ENCODE measurements at regions not wholly inside any gene's neighbourhood (a gene's known extent, or its start where the extent isn't known, plus 50 kb on each side); places are given as distances from the start of the nearest gene placed in this dataset.

- 88 to 91% (median 90%) methylated on average over 5 of the region's 5 CpGs for WGBS, 3 donors
- Histone ChIP-seq H3K27ac (no peak overlapping the region), H3K27me3 (no peaks in the 10 kb centered on the region), H3K9me3 (no peaks in the 10 kb centered on the region), H3K36me3 (no peaks in the 10 kb centered on the region), H3K4me1 (ENCODE audit: insufficient read depth) (no peaks in the 10 kb centered on the region), H3K4me3 (no peak overlapping the region)
- intact Hi-C loops (cut with DNase I): no loop called here
- TF ChIP-seq POLR2A (IDR thresholded peaks at IDR 0.05) (no peak), CTCF (IDR thresholded peaks at IDR 0.05) (no peak), EP300 (IDR thresholded peaks at IDR 0.05) (no peak)
- no peak for DNase-seq
Measured at GRCh38 chr19:30162718-30163117, 209.5 kb upstream of the ZNF536 start.

- H3K4me3 ChIP-seq: no peak overlapping the region
- WGBS, 3 donors: 68 to 76% (median 69%) methylated on average over 7 of the region's 7 CpGs
- intact Hi-C loops (cut with DNase I): no loop called here
- no peak overlapping the region for H3K27ac ChIP-seq
- no peaks in the 10 kb centered on the region for H3K4me1 ChIP-seq (ENCODE audit: insufficient read depth)
- DNase-seq: no peak
- H3K36me3 ChIP-seq: no peaks in the 10 kb centered on the region
- TF ChIP-seq EP300 (IDR thresholded peaks at IDR 0.05): no peak
- no peak for TF ChIP-seq POLR2A (IDR thresholded peaks at IDR 0.05)
- no peak for TF ChIP-seq CTCF (IDR thresholded peaks at IDR 0.05)
- H3K9me3 ChIP-seq: no peaks in the 10 kb centered on the region
- H3K27me3 ChIP-seq: no peaks in the 10 kb centered on the region
Measured at GRCh38 chr19:30163663-30164062, 208.5 kb upstream of the ZNF536 start.

- H3K36me3 ChIP-seq: no peaks in the 10 kb centered on the region
- no peaks in the 10 kb centered on the region for H3K9me3 ChIP-seq
- H3K27ac ChIP-seq: no peak overlapping the region
- intact Hi-C loops (cut with DNase I): no loop called here
- TF ChIP-seq POLR2A (IDR thresholded peaks at IDR 0.05) (no peak), CTCF (IDR thresholded peaks at IDR 0.05) (no peak), EP300 (IDR thresholded peaks at IDR 0.05) (no peak)
- H3K4me1 ChIP-seq (ENCODE audit: insufficient read depth): no peaks in the 10 kb centered on the region
- no peak for DNase-seq
- WGBS, 3 donors: 90 to 91% (median 90%) methylated on average over 10 of the region's 10 CpGs
- H3K4me3 ChIP-seq: no peak overlapping the region
- no peaks in the 10 kb centered on the region for H3K27me3 ChIP-seq
Measured at GRCh38 chr19:30165228-30165813, 206.9 kb upstream of the ZNF536 start.

- H3K4me1 ChIP-seq (ENCODE audit: insufficient read depth): no peaks in the 10 kb centered on the region
- no peak overlapping the region for H3K4me3 ChIP-seq
- no peaks in the 10 kb centered on the region for H3K9me3 ChIP-seq
- DNase-seq: no peak
- TF ChIP-seq EP300 (IDR thresholded peaks at IDR 0.05): no peak
- TF ChIP-seq POLR2A (IDR thresholded peaks at IDR 0.05): no peak
- no peak for TF ChIP-seq CTCF (IDR thresholded peaks at IDR 0.05)
- intact Hi-C loops (cut with DNase I): no loop called here
- H3K27me3 ChIP-seq: no peaks in the 10 kb centered on the region
- no peaks in the 10 kb centered on the region for H3K36me3 ChIP-seq
- whole genome bisulfite sequencing, 3 donors: 85 to 90% (median 88%) methylated on average over 14 of the region's 14 CpGs
- H3K27ac ChIP-seq: no peak overlapping the region
Measured at GRCh38 chr19:30167206-30167868, 204.8 kb upstream of the ZNF536 start.
